Hepatocyte (in vitro differentiated cells): ENCODE measurements at regions not wholly inside any gene's neighbourhood (a gene's known extent, or its start where the extent isn't known, plus 50 kb on each side); places are given as distances from the start of the nearest gene placed in this dataset. TPM values are rescaled to one million over a fixed set of nuclear protein-coding genes. Genes with fewer than 3 reads are reported as not detected.

Source experiments
- DNase-seq: peaks from one replicate; pipeline ENCODE4 v3.0.0-alpha.2; 2016; ENCODE audit warnings: low spot score
- H2AFZ ChIP-seq: fragments of 200-600 bp; sonication (generic); 2 replicates; pipeline ENCODE4 v1.6.0; 2016; ENCODE audit warnings: antibody characterized with exemption, mild to moderate bottlenecking
- H3K27ac ChIP-seq: fragments of 200-600 bp; sonication (generic); 2 replicates; pipeline ENCODE4 v1.5.1; 2016; ENCODE audit warnings: mild to moderate bottlenecking
- H3K27me3 ChIP-seq: fragments of 200-600 bp; sonication (generic); 2 replicates; pipeline ENCODE4 v1.6.1; 2016
- H3K36me3 ChIP-seq: fragments of 200-600 bp; sonication (generic); replicated peaks from 2 replicates; pipeline ENCODE4 v1.5.1; 2016; ENCODE audit warnings: low read depth; ENCODE audit not compliant: insufficient read depth
- H3K4me1 ChIP-seq: fragments of 200-600 bp; sonication (generic); 2 replicates; pipeline ENCODE4 v1.5.1; 2016; ENCODE audit warnings: mild to moderate bottlenecking, moderate library complexity; ENCODE audit not compliant: insufficient read depth
- H3K4me2 ChIP-seq: fragments of 200-600 bp; sonication (generic); 2 replicates; pipeline ENCODE4 v1.6.0; 2016
- H3K4me3 ChIP-seq: fragments of 200-600 bp; sonication (generic); 2 replicates; pipeline ENCODE4 v1.5.1; 2016; ENCODE audit warnings: mild to moderate bottlenecking
- H3K79me2 ChIP-seq: fragments of 200-600 bp; sonication (generic); 2 replicates; pipeline ENCODE4 v1.6.0; 2017; ENCODE audit warnings: mild to moderate bottlenecking
- H3K9me2 ChIP-seq: fragments of 200-600 bp; sonication (generic); replicated peaks from 2 replicates; pipeline ENCODE4 v1.6.0; 2017; ENCODE audit warnings: mild to moderate bottlenecking; ENCODE audit not compliant: insufficient read depth
- H3K9me3 ChIP-seq: fragments of 200-600 bp; sonication (generic); 2 replicates; pipeline ENCODE4 v1.5.1; 2016; ENCODE audit warnings: low read depth, mild to moderate bottlenecking
- H4K20me1 ChIP-seq: fragments of 200-600 bp; sonication (generic); 2 replicates; pipeline ENCODE4 v1.6.0; 2016; ENCODE audit warnings: mild to moderate bottlenecking; ENCODE audit not compliant: insufficient read depth, poor library complexity, severe bottlenecking
- EZH2 ChIP-seq: fragments of 200-600 bp; sonication (generic); IDR thresholded peaks from 2 replicates; pipeline ENCODE4 v1.6.1; 2016; ENCODE audit warnings: antibody characterized with exemption, mild to moderate bottlenecking, borderline replicate concordance
- EZH2phosphoT487 ChIP-seq: fragments of 200-600 bp; sonication (generic); IDR thresholded peaks from one replicate; pipeline ENCODE4 v1.6.1; 2018; ENCODE audit warnings: antibody characterized with exemption, mild to moderate bottlenecking, low read depth, moderate library complexity; ENCODE audit not compliant: unreplicated experiment, severe bottlenecking
- WGBS: methylation state at CpG from one replicate; pipeline ENCODE4 v1.1.6; 2016; ENCODE audit warnings: low lambda C conversion rate; ENCODE audit errors: missing lambda C conversion rate; 5-methylcytosine and 5-hydroxymethylcytosine counted together
- small RNA-seq: library from RNA; depleted of rRNA; stranded (forward); fragments of <200 nt; gene quantifications from one replicate; pipeline ENCODE3, GENCODE V24; 2014
- TF ChIP-seq, protein P1 (sequence below): fragments of 200-600 bp; sonication (generic); IDR thresholded peaks from 2 replicates; pipeline ENCODE4 v1.5.1; 2016; ENCODE audit warnings: antibody characterized with exemption, mild to moderate bottlenecking; ENCODE audit not compliant: poor library complexity

DNA sequence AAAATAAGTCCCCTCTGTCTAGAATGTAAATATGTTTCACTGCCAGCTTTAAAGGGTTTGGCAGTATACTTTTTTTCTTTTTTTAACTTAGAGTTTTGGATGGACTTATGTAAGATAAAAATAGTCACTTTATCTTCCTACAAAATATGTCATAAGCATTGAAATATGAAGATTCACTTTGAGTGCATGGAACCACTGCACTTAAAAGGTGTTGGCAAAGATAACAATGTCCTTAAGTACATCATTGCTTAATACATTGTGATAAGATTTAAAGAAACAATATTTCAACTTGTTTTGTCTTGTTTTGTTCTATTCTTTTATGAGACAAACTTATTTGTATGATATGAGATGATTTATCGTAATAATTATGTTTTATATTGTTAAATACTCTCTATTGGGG, 66.3 kb upstream of the NAALADL2 start:
- H4K20me1 ChIP-seq = no peaks in the 10 kb centered on the region
- no peak for DNase-seq
- H3K9me3 ChIP-seq = no peaks in the 10 kb centered on the region
- no peaks in the 10 kb centered on the region for H3K4me1 ChIP-seq
- WGBS = 92% methylated on average over 1 of the region's 1 CpG
- no peaks in the 10 kb centered on the region for H3K36me3 ChIP-seq
- H3K27ac ChIP-seq = no peak overlapping the region
- no peak overlapping the region for H3K4me2 ChIP-seq
- no peaks in the 10 kb centered on the region for H3K9me2 ChIP-seq
- H3K4me3 ChIP-seq = no peak overlapping the region
- no peaks in the 10 kb centered on the region for H3K79me2 ChIP-seq
- H3K27me3 ChIP-seq = no peaks in the 10 kb centered on the region
- TF ChIP-seq EZH2 (no peak), EZH2phosphoT487 (no peak)
- TF ChIP-seq, protein P1, sequence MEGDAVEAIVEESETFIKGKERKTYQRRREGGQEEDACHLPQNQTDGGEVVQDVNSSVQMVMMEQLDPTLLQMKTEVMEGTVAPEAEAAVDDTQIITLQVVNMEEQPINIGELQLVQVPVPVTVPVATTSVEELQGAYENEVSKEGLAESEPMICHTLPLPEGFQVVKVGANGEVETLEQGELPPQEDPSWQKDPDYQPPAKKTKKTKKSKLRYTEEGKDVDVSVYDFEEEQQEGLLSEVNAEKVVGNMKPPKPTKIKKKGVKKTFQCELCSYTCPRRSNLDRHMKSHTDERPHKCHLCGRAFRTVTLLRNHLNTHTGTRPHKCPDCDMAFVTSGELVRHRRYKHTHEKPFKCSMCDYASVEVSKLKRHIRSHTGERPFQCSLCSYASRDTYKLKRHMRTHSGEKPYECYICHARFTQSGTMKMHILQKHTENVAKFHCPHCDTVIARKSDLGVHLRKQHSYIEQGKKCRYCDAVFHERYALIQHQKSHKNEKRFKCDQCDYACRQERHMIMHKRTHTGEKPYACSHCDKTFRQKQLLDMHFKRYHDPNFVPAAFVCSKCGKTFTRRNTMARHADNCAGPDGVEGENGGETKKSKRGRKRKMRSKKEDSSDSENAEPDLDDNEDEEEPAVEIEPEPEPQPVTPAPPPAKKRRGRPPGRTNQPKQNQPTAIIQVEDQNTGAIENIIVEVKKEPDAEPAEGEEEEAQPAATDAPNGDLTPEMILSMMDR = no peak
- no peak overlapping the region for H2AFZ ChIP-seq

Small RNAs in the stretch of these regions (small RNA-seq; reads per million reads assigned to genes)
- gene RN7SKP40 = not detected
